Gastrocnemius medialis (tissue), 4 donors: ENCODE measurements at regions not wholly inside any gene's neighbourhood (a gene's known extent, or its start where the extent isn't known, plus 50 kb on each side); places are given as distances from the start of the nearest gene placed in this dataset.

ENCODE experiments used
- CTCF ChIP-seq, 5 experiments: fragments of 450-650 bp in 3 of 5; fragments of 200-600 bp in 2 of 5; sonication (generic) in 2 of 5; IDR thresholded peaks in 4 of 5; conservative IDR thresholded peaks in 1 of 5; 1 replicate in 4 of 5; 2 replicates in 1 of 5; pipeline ENCODE4 v1.5.1; 2016 to 2019; ENCODE audit warnings: antibody characterized with exemption in 5 of 5, mild to moderate bottlenecking in 3 of 5, moderate library complexity in 3 of 5
- POLR2A ChIP-seq, 2 donors: fragments of 450-650 bp; IDR thresholded peaks; one replicate each; pipeline ENCODE4 v1.6.1; 2017; ENCODE audit warnings: antibody characterized with exemption in 2 of 2, mild to moderate bottlenecking in 2 of 2, moderate library complexity in 2 of 2

DNA sequence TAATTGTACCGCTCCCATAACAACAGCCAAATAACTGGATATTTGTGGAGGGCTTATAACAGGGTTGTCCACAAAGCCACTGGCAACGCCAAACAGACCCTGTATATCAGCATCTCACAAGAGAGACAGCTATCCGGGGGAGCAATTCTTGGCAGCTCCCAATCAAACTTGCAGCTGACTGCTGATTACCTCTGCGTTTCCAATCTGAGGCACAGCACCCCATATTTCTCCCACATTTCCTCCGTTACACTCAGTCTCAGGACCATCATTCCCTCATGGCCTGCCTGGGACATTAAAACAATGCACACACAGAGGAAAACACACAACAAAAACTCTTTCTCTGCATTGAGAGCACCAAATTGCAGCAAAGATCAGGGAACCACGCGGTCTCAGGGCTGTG lies 67.8 kb upstream of the SDK1 start:
- no peak for TF ChIP-seq CTCF (IDR thresholded peaks at IDR 0.05 in 4 of 5, conservative IDR thresholded peaks at IDR 0.05 in 1 of 5)
- no peak for TF ChIP-seq POLR2A (IDR thresholded peaks at IDR 0.05)
